Neural progenitor cell (in vitro differentiated cells): ENCODE measurements at regions not wholly inside any gene's neighbourhood (a gene's known extent, or its start where the extent isn't known, plus 50 kb on each side); places are given as distances from the start of the nearest gene placed in this dataset.

Source experiments
- CTCF ChIP-seq: fragments of 200-600 bp; sonication (generic); IDR thresholded peaks from 2 replicates; pipeline ENCODE4 v1.5.1; 2017; ENCODE audit warnings: antibody characterized with exemption, mild to moderate bottlenecking
- EZH2 ChIP-seq: fragments of 200-600 bp; sonication (generic); IDR thresholded peaks from 2 replicates; pipeline ENCODE4 v1.6.1; 2017; ENCODE audit warnings: antibody characterized with exemption, mild to moderate bottlenecking, moderate library complexity
- EZH2phosphoT487 ChIP-seq: fragments of 200-600 bp; sonication (generic); IDR thresholded peaks from 2 replicates; pipeline ENCODE4 v1.6.1; 2017; ENCODE audit warnings: antibody characterized with exemption

GRCh38 chr4:11111876-11112275 lies 316.8 kb downstream of the HS3ST1 start:
- no peak for TF ChIP-seq CTCF
- TF ChIP-seq EZH2phosphoT487: no peak
- no peak for TF ChIP-seq EZH2
